Uterus (tissue), 2 donors: ENCODE measurements at regions not wholly inside any gene's neighbourhood (a gene's known extent, or its start where the extent isn't known, plus 50 kb on each side); places are given as distances from the start of the nearest gene placed in this dataset.

ENCODE experiments used
- CTCF ChIP-seq, 4 experiments: fragments of 200-600 bp in 2 of 4; fragments of 450-650 bp in 2 of 4; sonication (generic) in 2 of 4; IDR thresholded peaks; one replicate each; pipeline ENCODE4 v1.5.1; 2016 to 2019; ENCODE audit warnings: antibody characterized with exemption in 4 of 4, mild to moderate bottlenecking in 2 of 4, moderate library complexity in 1 of 4
- POLR2A ChIP-seq, 2 donors: fragments of 450-650 bp; IDR thresholded peaks; one replicate each; pipeline ENCODE4 v1.6.1; 2016; ENCODE audit warnings: antibody characterized with exemption in 2 of 2, mild to moderate bottlenecking in 1 of 2, moderate library complexity in 1 of 2

- TF ChIP-seq POLR2A (IDR thresholded peaks at IDR 0.05) (no peak), CTCF (IDR thresholded peaks at IDR 0.05) (no peak)
These were observed 713.4 kb downstream of the EFNA5 start for GRCh38 chr5:106957336-106957735.
